CD4-positive, alpha-beta T cell treated with Interleukin-4 for 1 hour (primary cell): ENCODE measurements at regions not wholly inside any gene's neighbourhood (a gene's known extent, or its start where the extent isn't known, plus 50 kb on each side); places are given as distances from the start of the nearest gene placed in this dataset.

ENCODE experiments used
- DNase-seq, 2 donors: peaks; one replicate each; pipeline ENCODE4 v3.0.0-alpha.2; 2020 to 2022

DNA sequence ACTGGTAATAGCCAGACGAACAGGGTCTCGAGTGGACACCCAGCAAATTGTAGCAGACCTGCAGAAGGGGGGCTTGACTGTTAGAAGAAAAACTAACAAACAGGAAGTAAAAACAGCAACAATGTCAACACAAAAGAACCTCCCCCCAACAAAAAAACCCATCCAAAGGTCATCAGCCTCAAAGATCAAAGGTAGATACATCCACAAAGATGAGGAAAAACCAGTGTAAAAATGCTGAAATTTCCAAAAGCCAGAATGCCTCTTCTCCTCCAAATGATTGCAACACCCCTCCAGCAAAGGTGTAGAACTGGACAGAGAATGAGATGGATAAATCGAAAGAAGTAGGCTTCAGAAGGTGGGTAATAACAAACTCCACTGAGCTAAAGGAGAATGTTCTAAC lies 313.0 kb upstream of the TEX13C start:
- no peak for DNase-seq

DNA sequence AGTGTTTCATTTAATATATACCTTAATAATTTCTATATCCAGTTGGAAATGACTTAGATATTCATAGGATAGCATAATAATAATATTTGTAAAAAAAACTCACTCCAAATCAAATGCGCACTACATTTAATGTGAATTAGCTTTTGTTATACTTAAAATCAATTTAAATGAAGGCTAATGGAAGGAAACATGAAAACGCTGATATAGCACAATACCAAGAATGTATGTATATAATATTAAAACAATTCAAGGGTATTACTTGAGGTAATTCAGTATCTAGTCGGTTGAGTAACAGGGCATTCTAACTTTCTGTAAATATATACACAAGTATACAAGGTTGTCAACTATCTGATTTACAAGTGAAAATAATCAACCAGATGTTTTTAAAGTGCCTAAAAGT lies 307.1 kb upstream of the TEX13C start:
- DNase-seq: no peak

DNA sequence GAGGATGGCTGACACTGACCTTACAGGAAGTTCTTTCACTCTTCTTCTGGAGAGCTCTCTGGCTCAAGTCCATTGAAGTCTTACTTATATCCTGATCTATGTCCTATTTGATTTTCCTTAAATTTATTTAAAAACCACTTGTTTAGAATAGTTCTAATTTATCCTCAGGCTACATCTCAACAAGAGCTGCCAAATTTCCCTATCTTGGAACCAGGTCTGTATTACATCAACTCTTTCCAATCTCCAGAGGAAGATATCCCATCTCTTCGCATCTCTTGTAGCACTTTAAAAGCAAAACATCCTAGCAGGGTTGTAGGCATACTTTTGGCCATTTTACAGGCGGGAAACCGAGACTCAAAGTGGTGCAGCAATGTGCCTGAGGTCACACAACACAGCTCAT lies 290.5 kb upstream of the TEX13C start:
- DNase-seq: no peak
